SU-DHL-6 (cell line): ENCODE measurements at regions not wholly inside any gene's neighbourhood (a gene's known extent, or its start where the extent isn't known, plus 50 kb on each side); places are given as distances from the start of the nearest gene placed in this dataset.

Experiments used
- CTCF ChIP-seq: fragments of 200-600 bp; sonication (generic); IDR thresholded peaks from one replicate; pipeline ENCODE4 v1.5.1; 2017; ENCODE audit warnings: antibody characterized with exemption, mild to moderate bottlenecking, low read length, moderate library complexity; ENCODE audit not compliant: insufficient read depth, poor library complexity, severe bottlenecking
- EZH2phosphoT487 ChIP-seq: fragments of 200-600 bp; sonication (generic), shearing (Covaris generic); conservative IDR thresholded peaks from 2 replicates; pipeline ENCODE4 v1.6.1; 2018; ENCODE audit warnings: mild to moderate bottlenecking, antibody characterized with exemption, low read length, moderate library complexity, mixed read lengths

GRCh38 chr16:86158688-86159360 is 259.9 kb downstream of the IRF8 start:
- TF ChIP-seq CTCF (no peak), EZH2phosphoT487 (no peak)
